ENCODE measurements at regions not wholly inside any gene's neighbourhood (a gene's known extent, or its start where the extent isn't known, plus 50 kb on each side); places are given as distances from the start of the nearest gene placed in this dataset.

- peak; percentile 85 for DNase-seq (ENCODE audit: low spot score)
Measured at GRCh38 chr5:34486160-34486848, 169.8 kb upstream of the RAI14 start.

- no peak for DNase-seq (ENCODE audit: low spot score)
Measured at GRCh38 chr5:34486849-34487158, 169.3 kb upstream of the RAI14 start.

GRCh38 chr5:34487159-34487879, 168.8 kb upstream of the RAI14 start:
- DNase-seq (ENCODE audit: low spot score): no peak

- DNase-seq (ENCODE audit: low spot score): no peak
Measured at GRCh38 chr5:34487956-34488355, 168.2 kb upstream of the RAI14 start.

GRCh38 chr5:34488984-34489383, 167.1 kb upstream of the RAI14 start:
- no peak for DNase-seq (ENCODE audit: low spot score)

GRCh38 chr5:34490506-34491250, 165.4 kb upstream of the RAI14 start:
- DNase-seq (ENCODE audit: low spot score): no peak

GRCh38 chr5:34491251-34491620, 164.9 kb upstream of the RAI14 start:
- DNase-seq (ENCODE audit: low spot score): no peak

GRCh38 chr5:34494111-34494755, 161.9 kb upstream of the RAI14 start:
- peak; percentile 64 for DNase-seq (ENCODE audit: low spot score)

GRCh38 chr5:34495178-34495577, 160.9 kb upstream of the RAI14 start:
- no peak for DNase-seq (ENCODE audit: low spot score)

GRCh38 chr5:34496260-34496691, 159.9 kb upstream of the RAI14 start:
- DNase-seq (ENCODE audit: low spot score): no peak

- DNase-seq (ENCODE audit: low spot score): no peak
Measured at GRCh38 chr5:34496701-34497469, 159.2 kb upstream of the RAI14 start.

GRCh38 chr5:34497470-34497808, 158.7 kb upstream of the RAI14 start:
- DNase-seq (ENCODE audit: low spot score): no peak

- no peak for DNase-seq (ENCODE audit: low spot score)
Measured at GRCh38 chr5:34498572-34498971, 157.6 kb upstream of the RAI14 start.

GRCh38 chr5:34499001-34499734, 157.0 kb upstream of the RAI14 start:
- DNase-seq (ENCODE audit: low spot score): peak; percentile 90

GRCh38 chr5:34500236-34500847, 155.8 kb upstream of the RAI14 start:
- no peak for DNase-seq (ENCODE audit: low spot score)

- DNase-seq (ENCODE audit: low spot score): no peak
Measured at GRCh38 chr5:34501016-34501415, 155.1 kb upstream of the RAI14 start.

- DNase-seq (ENCODE audit: low spot score): no peak
Measured at GRCh38 chr5:34501840-34502239, 154.3 kb upstream of the RAI14 start.

- no peak for DNase-seq (ENCODE audit: low spot score)
Measured at GRCh38 chr5:34502581-34502980, 153.5 kb upstream of the RAI14 start.

- no peak for DNase-seq (ENCODE audit: low spot score)
Measured at GRCh38 chr5:34503379-34504253, 152.5 kb upstream of the RAI14 start.

GRCh38 chr5:34504967-34505366, 151.2 kb upstream of the RAI14 start:
- DNase-seq (ENCODE audit: low spot score): no peak
